Transverse colon (tissue), 4 donors: ENCODE measurements at regions not wholly inside any gene's neighbourhood (a gene's known extent, or its start where the extent isn't known, plus 50 kb on each side); places are given as distances from the start of the nearest gene placed in this dataset.

Experiments used
- DNase-seq: peaks from one replicate; pipeline ENCODE4 v3.0.0-alpha.2; 2019
- H3K27ac ChIP-seq, 4 donors: fragments of 200-600 bp; sonication (generic); 2 replicates each; pipeline ENCODE4 v1.5.1; 2016 to 2018; ENCODE audit warnings: inconsistent platforms in 4 of 4
- H3K27me3 ChIP-seq: fragments of 200-600 bp; sonication (generic); 2 replicates; pipeline ENCODE4 v1.5.1; 2017; ENCODE audit warnings: inconsistent platforms
- H3K36me3 ChIP-seq, 4 donors: fragments of 200-600 bp; sonication (generic); 2 replicates each; pipeline ENCODE4 v1.5.1; 2017 to 2019; ENCODE audit warnings: inconsistent platforms in 4 of 4
- H3K4me1 ChIP-seq, 4 donors: fragments of 200-600 bp; sonication (generic); 2 replicates each; pipeline ENCODE4 v1.5.1; 2017 to 2020; ENCODE audit warnings: inconsistent platforms in 4 of 4
- H3K4me3 ChIP-seq, 4 donors: fragments of 200-600 bp; sonication (generic); 1 replicate in 1 of 4; 2 replicates in 3 of 4; pipeline versions ENCODE4 v1.5.1 to v1.6.1; 2017 to 2019; ENCODE audit warnings: inconsistent platforms in 4 of 4
- H3K9me3 ChIP-seq, 2 donors: fragments of 200-600 bp; sonication (generic); 2 replicates each; pipeline ENCODE4 v1.5.1; 2017 to 2019; ENCODE audit warnings: inconsistent platforms in 2 of 2
- CTCF ChIP-seq, 5 experiments: fragments of 200-600 bp in 3 of 5; fragments of 450-650 bp in 2 of 5; sonication (generic) in 3 of 5; IDR thresholded peaks; 1 replicate in 2 of 5; 2 replicates in 3 of 5; pipeline ENCODE4 v1.5.1; 2016 to 2017; ENCODE audit warnings: antibody characterized with exemption in 5 of 5, inconsistent platforms in 3 of 5, mild to moderate bottlenecking in 2 of 5, moderate library complexity in 1 of 5
- EP300 ChIP-seq: sonication (generic); formaldehyde crosslinking; IDR thresholded peaks from one replicate; pipeline ENCODE4 v1.6.1; 2017; ENCODE audit warnings: antibody characterized with exemption, low read depth
- POLR2A ChIP-seq: fragments of 450-650 bp; IDR thresholded peaks from one replicate; pipeline ENCODE4 v1.6.1; 2016; ENCODE audit warnings: antibody characterized with exemption, mild to moderate bottlenecking, moderate library complexity
- POLR2AphosphoS5 ChIP-seq, 3 donors: sonication (generic); formaldehyde crosslinking; IDR thresholded peaks; one replicate each; pipeline ENCODE4 v1.6.1; 2016; ENCODE audit warnings: antibody characterized with exemption in 3 of 3
- WGBS, 2 donors: methylation state at CpG; one replicate each; pipeline ENCODE4 v1.1.5; 2018; ENCODE audit warnings: low coverage in 1 of 2; 5-methylcytosine and 5-hydroxymethylcytosine counted together
- in situ Hi-C, 4 donors: fragments of 200-750 bp; cut with MboI; loops; one replicate each; pipeline versions ENCODE4 v1.15.0 to v1.15.1; 2017; ENCODE audit warnings: low sequenced_read_pairs in 3 of 4, low pct_ligation_motif_present in 1 of 4, low pct_unique_long_range_greater_than_20kb in 1 of 4
- intact Hi-C: fragments of 100-400 bp; cut with DNase I; formaldehyde crosslinking; loops from one replicate; pipeline ENCODE4 v1.15.1; 2023; ENCODE audit warnings: low total_unique reads

DNA sequence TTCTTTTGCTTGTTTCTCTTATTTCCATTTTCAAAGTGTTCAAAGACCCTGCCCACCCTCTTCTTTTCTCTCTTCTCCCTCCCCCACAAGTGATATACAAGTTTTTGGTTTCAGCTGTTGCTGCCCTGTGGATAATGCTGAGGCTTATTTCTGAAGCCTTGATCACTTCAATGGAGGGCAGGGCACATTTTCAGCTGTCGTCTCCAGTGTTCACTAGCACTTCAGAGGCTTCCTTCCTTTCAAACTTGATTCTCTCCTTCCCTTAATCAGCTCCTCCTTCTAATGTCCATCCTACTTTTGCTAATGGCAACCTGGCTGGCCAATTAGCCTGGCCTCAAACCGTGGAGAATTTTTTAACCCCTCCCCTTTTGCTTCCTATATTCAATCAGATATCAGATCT lies 435.7 kb upstream of the RUNX1 start:
- Histone ChIP-seq H3K27me3 (no peaks in the 10 kb centered on the region), H3K36me3 (no peaks in the 10 kb centered on the region), H3K27ac (no peak overlapping the region), H3K4me3 (no peak overlapping the region), H3K9me3 (no peaks in the 10 kb centered on the region), H3K4me1 (no peaks in the 10 kb centered on the region)
- in situ Hi-C loops: no loop called here
- 61 to 100% methylated on average over 1 to 2 of the region's 2 CpGs for WGBS, 2 donors
- DNase-seq: no peak
- TF ChIP-seq EP300 (no peak), CTCF (IDR thresholded peaks at IDR 0.05) (no peak), POLR2A (no peak), POLR2AphosphoS5 (IDR thresholded peaks at IDR 0.05) (no peak)
- intact Hi-C loops: no loop called here

DNA sequence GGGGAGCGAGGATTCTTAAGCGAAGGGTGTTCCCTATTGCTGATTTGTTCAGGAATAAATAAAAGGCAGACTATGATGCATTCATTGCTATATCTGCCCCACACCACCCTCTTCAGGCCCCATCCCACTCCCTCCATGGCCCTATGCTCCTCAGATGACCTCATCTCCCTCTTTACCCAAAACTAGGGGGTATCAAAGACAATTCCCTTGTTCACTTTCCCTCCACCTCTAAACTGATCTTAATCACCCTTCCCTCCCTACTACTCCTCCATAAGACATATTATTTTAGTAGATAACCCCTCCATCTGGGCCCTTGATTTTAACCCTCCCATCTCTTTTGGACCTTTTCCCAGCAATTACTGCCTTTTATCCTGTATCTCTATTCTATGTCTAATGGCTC lies 434.9 kb upstream of the RUNX1 start:
- H3K4me3 ChIP-seq: no peak overlapping the region
- in situ Hi-C loops: no loop called here
- intact Hi-C loops: no loop called here

GRCh38 chr21:35482933-35483662 lies 434.0 kb upstream of the RUNX1 start:
- 52 to 54% methylated on average over 3 of the region's 3 CpGs for WGBS, 2 donors
- no peak for DNase-seq
- in situ Hi-C loops (no loop called here), intact Hi-C loops (no loop called here)
- H3K9me3 ChIP-seq: no peaks in the 10 kb centered on the region
- no peak overlapping the region for H3K27ac ChIP-seq
- peaks cover 3% of the 10 kb centered on the region for H3K27me3 ChIP-seq
- no peaks in the 10 kb centered on the region for H3K36me3 ChIP-seq
- TF ChIP-seq EP300 (no peak), POLR2A (no peak), POLR2AphosphoS5 (IDR thresholded peaks at IDR 0.05) (no peak), CTCF (IDR thresholded peaks at IDR 0.05) (no peak)
- H3K4me1 ChIP-seq: peaks cover 0 to 2% (median 0%) of the 10 kb centered on the region in 4 donors
- H3K4me3 ChIP-seq: no peak overlapping the region

More for the DNA sequence above, 434.9 kb upstream of the RUNX1 start:
- no peak for TF ChIP-seq EP300
- TF ChIP-seq CTCF (IDR thresholded peaks at IDR 0.05): no peak
- no peak for TF ChIP-seq POLR2AphosphoS5 (IDR thresholded peaks at IDR 0.05)
- no peak for TF ChIP-seq POLR2A
- Histone ChIP-seq H3K36me3 (no peaks in the 10 kb centered on the region), H3K27ac (no peak overlapping the region), H3K27me3 (no peaks in the 10 kb centered on the region), H3K9me3 (no peaks in the 10 kb centered on the region), H3K4me1 (no peaks in the 10 kb centered on the region)
- no peak for DNase-seq
- 95 to 100% methylated on average over 2 of the region's 2 CpGs for WGBS, 2 donors

GRCh38 chr21:35482096-35482495 lies 433.0 kb upstream of the RUNX1 start:
- Histone ChIP-seq H3K9me3 (no peaks in the 10 kb centered on the region), H3K4me1 (peaks cover 0 to 3% (median 0%) of the 10 kb centered on the region in 4 donors), H3K27me3 (peaks cover 3% of the 10 kb centered on the region), H3K4me3 (no peak overlapping the region), H3K36me3 (no peaks in the 10 kb centered on the region), H3K27ac (no peak overlapping the region)
- no peak for TF ChIP-seq POLR2A
- TF ChIP-seq EP300: no peak
- no peak for TF ChIP-seq CTCF (IDR thresholded peaks at IDR 0.05)
- no peak for TF ChIP-seq POLR2AphosphoS5 (IDR thresholded peaks at IDR 0.05)
- intact Hi-C loops: no loop called here
- no peak for DNase-seq
- in situ Hi-C loops: no loop called here
- 63 to 78% methylated on average over 1 to 2 of the region's 2 CpGs for WGBS, 2 donors
